Activated naive CD4-positive, alpha-beta T cell treated with anti-CD3 and anti-CD28 coated beads, Interleukin-2, amount 10 ng/mL, durations not matched to agents 7 days and 5 days (primary cell): ENCODE measurements at regions not wholly inside any gene's neighbourhood (a gene's known extent, or its start where the extent isn't known, plus 50 kb on each side); places are given as distances from the start of the nearest gene placed in this dataset.
"Not testable (repeated sequence)": the region's sequence is repeated elsewhere in the genome, so short reads cannot be mapped to it uniquely, and the experiment has no call there.

Experiments
- CTCF ChIA-PET: fragments of 350-600 bp; sonication (Branson Sonifier 250); formaldehyde crosslinking; loops from one replicate; lab custom pipeline; 2021; ENCODE audit warnings: antibody characterized with exemption; lab: Charles Lee
- DNase-seq: peaks from one replicate; pipeline ENCODE4 v3.0.0-alpha.2; 2020
- H3K27ac Mint-ChIP-seq: one replicate; pipeline ENCODE4 v1.8.0; 2021; ENCODE audit warnings: mild to moderate bottlenecking, moderate library complexity, mixed read lengths
- H3K27me3 Mint-ChIP-seq: one replicate; pipeline ENCODE4 v1.8.0; 2021; ENCODE audit warnings: mild to moderate bottlenecking, mixed read lengths
- H3K36me3 Mint-ChIP-seq: one replicate; pipeline ENCODE4 v1.8.0; 2021; ENCODE audit warnings: mixed read lengths
- H3K4me1 Mint-ChIP-seq: one replicate; pipeline ENCODE4 v1.8.0; 2021; ENCODE audit warnings: mixed read lengths
- H3K4me3 Mint-ChIP-seq: one replicate; pipeline ENCODE4 v1.8.0; 2021; ENCODE audit warnings: mild to moderate bottlenecking, moderate library complexity, mixed read lengths
- H3K9me3 Mint-ChIP-seq: one replicate; pipeline ENCODE4 v1.8.0; 2021; ENCODE audit warnings: mixed read lengths

GRCh38 chrX:69062493-69062892 lies 102.8 kb downstream of the PJA1 start:
- Mint-ChIP-seq H3K27me3 (no peaks in the 10 kb centered on the region), H3K36me3 (no peaks in the 10 kb centered on the region), H3K4me1 (no peaks in the 10 kb centered on the region), H3K27ac (no peak overlapping the region), H3K9me3 (no peaks in the 10 kb centered on the region), H3K4me3 (no peak overlapping the region)
- no peak for DNase-seq
- CTCF ChIA-PET: no interaction called here

DNA sequence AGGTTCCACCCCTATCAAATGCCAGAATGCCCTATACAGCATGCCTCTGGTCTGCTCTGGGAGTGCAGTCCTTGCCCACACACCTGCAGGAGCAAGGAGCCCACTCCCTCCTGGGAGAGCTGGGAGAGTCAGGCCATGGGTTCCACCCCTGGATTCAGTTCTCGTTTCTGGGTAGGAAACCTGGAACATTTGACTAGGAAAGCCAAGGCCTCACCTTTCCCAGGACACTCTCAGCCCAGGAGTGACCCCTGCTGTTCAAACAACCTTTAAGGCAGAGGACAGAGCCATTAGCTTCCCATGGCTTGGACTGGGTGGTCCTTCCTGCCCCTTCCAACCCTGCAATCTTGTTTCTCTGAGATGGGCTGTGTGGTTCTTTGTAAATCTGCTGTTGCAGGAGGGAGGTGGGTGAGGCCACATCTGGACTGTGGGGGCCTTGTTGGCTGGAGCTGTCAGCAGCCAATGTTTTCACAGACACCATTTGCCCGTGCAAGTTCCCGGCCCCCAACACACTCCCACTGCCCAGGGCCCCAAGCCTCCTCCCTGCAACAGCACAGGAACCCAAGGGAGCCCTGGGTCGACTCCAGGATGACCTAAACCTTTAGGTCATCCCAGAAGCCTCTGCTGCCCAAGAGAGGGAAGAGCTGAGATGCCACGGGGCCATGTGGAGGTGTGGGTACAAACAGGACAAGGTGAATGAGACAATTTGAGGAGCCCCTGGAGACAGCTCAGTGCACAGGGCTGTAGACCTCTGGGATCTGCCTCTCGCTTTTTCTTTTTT lies 104.4 kb downstream of the PJA1 start:
- H3K4me1 Mint-ChIP-seq: no peaks in the 10 kb centered on the region
- no peak overlapping the region for H3K27ac Mint-ChIP-seq
- CTCF ChIA-PET: no interaction called here
- no peak overlapping the region for H3K4me3 Mint-ChIP-seq
- no peaks in the 10 kb centered on the region for H3K27me3 Mint-ChIP-seq
- DNase-seq: no peak
- no peaks in the 10 kb centered on the region for H3K36me3 Mint-ChIP-seq
- H3K9me3 Mint-ChIP-seq: no peaks in the 10 kb centered on the region

DNA sequence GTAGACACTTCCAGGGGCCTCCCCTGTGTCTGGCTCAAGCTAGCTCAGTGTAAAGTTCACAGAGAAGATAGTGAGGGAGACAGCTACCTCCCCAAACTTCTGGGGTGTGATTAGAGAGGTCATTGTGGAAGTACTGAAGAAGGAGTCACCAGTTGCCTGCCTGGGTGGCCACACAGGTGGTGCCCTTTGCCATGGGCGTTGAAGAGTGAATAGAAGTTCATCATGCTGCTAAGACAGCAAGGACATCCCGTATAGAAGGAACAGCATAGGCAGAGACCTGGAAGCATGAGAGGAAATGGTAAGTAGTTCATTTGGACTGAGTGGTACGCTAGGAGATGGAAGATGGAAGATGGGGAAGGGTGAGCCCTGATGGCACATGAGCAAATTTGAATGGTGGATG lies 110.1 kb downstream of the PJA1 start:
- H3K4me3 Mint-ChIP-seq: no peak overlapping the region
- H3K36me3 Mint-ChIP-seq: no peaks in the 10 kb centered on the region
- H3K27ac Mint-ChIP-seq: no peak overlapping the region
- CTCF ChIA-PET: no interaction called here
- H3K4me1 Mint-ChIP-seq: no peaks in the 10 kb centered on the region
- no peaks in the 10 kb centered on the region for H3K9me3 Mint-ChIP-seq
- no peaks in the 10 kb centered on the region for H3K27me3 Mint-ChIP-seq
- DNase-seq: no peak

- H3K27ac Mint-ChIP-seq, H3K4me3 Mint-ChIP-seq, H3K36me3 Mint-ChIP-seq, CTCF ChIA-PET, H3K4me1 Mint-ChIP-seq, H3K9me3 Mint-ChIP-seq, DNase-seq, H3K27me3 Mint-ChIP-seq: not testable (repeated sequence)
Measured at GRCh38 chrX:69054497-69054896, 110.8 kb downstream of the PJA1 start.

- Mint-ChIP-seq H3K27me3 (no peaks in the 10 kb centered on the region), H3K27ac (no peak overlapping the region), H3K4me3 (no peak overlapping the region), H3K9me3 (no peaks in the 10 kb centered on the region), H3K36me3 (no peaks in the 10 kb centered on the region), H3K4me1 (no peaks in the 10 kb centered on the region)
- CTCF ChIA-PET: no interaction called here
- no peak for DNase-seq
Measured at GRCh38 chrX:69051901-69052300, 113.4 kb downstream of the PJA1 start.

DNA sequence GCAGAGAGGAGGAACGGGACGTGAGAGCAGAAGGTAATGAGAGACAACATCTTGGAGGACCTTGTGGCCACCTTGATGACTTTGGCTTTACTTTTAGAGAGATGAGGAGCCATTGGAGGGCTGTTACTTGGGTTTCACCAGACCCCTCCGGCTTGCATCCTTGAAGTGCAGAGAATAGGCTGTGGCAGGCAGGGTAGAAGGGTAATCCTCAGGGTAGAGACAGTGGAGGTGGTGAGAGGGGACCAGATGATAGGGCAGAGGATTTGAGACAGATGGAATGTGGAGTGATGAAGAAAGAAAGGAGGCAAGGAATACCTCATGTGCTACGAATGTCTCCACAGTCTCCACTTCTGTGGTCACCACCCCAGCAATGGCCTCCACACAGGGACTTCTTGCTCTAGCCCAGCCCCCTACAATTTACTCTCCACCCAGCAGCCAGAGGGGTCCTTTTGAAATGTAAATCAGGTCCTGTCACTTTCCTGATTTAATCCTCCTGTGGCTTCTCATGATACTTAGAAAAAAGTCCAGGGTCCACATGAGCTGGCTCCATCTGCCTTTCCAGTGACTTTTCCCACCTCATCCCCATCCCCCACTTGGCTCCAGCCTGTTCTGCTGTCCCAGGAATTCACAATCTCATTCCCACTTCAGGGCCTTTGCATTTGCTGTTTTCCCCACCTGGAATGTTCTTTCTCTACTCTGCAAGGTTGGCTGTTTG lies 115.0 kb downstream of the PJA1 start:
- H3K4me3 Mint-ChIP-seq: no peak overlapping the region
- no peaks in the 10 kb centered on the region for H3K4me1 Mint-ChIP-seq
- no peaks in the 10 kb centered on the region for H3K9me3 Mint-ChIP-seq
- no peaks in the 10 kb centered on the region for H3K36me3 Mint-ChIP-seq
- no peaks in the 10 kb centered on the region for H3K27me3 Mint-ChIP-seq
- H3K27ac Mint-ChIP-seq: no peak overlapping the region
- DNase-seq: no peak
- CTCF ChIA-PET: no interaction called here

DNA sequence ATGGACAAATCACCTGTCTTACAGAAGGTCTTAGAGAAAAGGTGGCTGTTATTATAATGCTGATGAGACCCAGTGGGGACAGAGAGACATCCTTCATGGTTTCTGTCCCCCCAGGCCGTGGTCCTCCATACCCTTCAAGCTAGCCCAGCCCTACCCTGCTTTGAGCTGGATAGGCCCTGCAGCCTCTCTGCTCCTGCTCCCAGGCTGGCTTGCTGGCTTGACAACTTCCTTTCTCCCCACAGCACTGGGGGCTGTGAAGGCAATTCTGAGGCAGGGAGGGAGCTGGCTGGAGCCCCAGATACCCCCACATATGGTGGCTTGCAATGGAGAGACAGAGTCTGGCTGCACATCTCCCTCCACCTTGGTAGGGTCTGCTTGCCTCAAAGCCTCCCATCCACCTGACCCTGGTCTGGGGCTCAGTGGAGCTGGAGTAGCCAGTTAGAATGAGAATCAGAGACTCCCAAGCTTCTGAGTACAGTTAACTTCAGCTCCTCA lies 118.2 kb downstream of the PJA1 start:
- no peaks in the 10 kb centered on the region for H3K4me1 Mint-ChIP-seq
- no peak overlapping the region for H3K27ac Mint-ChIP-seq
- H3K9me3 Mint-ChIP-seq: no peaks in the 10 kb centered on the region

DNA sequence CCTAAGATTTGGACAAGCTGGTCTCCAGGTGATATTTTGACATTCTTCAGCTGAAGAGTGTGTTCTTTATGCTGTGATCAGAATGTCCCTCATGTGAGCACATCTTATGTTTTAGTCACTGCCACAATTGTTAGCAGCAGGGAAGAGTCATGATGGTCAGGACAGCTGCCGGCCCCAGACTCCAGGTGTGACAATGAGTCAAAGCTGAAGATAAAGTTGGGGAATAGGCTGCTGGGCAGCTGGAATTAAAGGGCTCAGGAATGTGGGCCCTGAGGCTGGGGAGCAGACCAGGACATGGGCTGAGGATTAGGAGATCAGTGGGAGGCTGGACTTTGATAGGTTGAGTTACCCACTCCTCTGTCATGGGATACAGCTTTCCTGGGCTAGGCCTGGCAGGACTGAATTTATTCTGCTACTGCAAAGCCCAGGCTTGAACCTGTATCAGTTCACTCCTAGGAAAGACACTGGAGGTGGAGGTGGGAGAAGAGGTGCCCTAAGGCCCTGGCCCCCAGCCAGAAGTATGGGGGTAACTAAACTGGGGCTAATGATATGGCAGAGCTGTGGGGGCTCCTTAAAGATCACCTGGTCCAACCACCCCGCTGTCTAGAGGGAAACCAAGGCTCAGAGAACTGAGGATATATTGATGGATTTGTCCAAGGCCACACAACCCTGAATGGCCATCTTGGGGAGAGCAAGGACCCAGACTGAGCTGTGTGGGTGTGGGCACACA lies 119.5 kb downstream of the PJA1 start:
- H3K27ac Mint-ChIP-seq: no peak overlapping the region
- H3K4me1 Mint-ChIP-seq: no peaks in the 10 kb centered on the region
- H3K36me3 Mint-ChIP-seq: no peaks in the 10 kb centered on the region
- H3K4me3 Mint-ChIP-seq: no peak overlapping the region
- no peaks in the 10 kb centered on the region for H3K27me3 Mint-ChIP-seq
- no peaks in the 10 kb centered on the region for H3K9me3 Mint-ChIP-seq
- no peak for DNase-seq
- CTCF ChIA-PET: no interaction called here

More for the DNA sequence above, 118.2 kb downstream of the PJA1 start:
- Mint-ChIP-seq H3K36me3 (no peaks in the 10 kb centered on the region), H3K4me3 (no peak overlapping the region), H3K27me3 (no peaks in the 10 kb centered on the region)
- DNase-seq: no peak
- CTCF ChIA-PET: no interaction called here

DNA sequence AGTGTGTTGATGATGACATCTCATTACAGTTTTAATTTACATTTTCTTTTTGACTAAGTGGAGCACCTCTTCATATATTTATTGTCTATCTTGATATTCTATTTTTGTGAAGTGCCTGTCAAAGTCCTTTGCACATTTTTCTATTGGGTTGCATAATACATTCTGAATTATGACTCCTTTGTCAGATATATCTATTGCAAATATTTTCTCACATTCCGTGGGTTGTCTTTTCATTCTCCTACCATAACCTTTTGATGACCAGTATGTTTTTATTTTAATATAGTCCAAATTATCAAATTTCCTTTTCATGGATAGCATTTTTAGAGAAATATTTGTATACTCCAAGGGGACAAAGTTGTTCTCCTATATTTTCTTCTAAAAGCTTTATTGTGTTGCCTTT lies 126.4 kb downstream of the PJA1 start:
- H3K9me3 Mint-ChIP-seq: no peaks in the 10 kb centered on the region
- H3K36me3 Mint-ChIP-seq: no peaks in the 10 kb centered on the region
- no peak overlapping the region for H3K4me3 Mint-ChIP-seq
- no peak for DNase-seq
- H3K27me3 Mint-ChIP-seq: no peaks in the 10 kb centered on the region
- H3K4me1 Mint-ChIP-seq: no peaks in the 10 kb centered on the region
- no peak overlapping the region for H3K27ac Mint-ChIP-seq
- CTCF ChIA-PET: no interaction called here

- Mint-ChIP-seq H3K36me3 (no peaks in the 10 kb centered on the region), H3K4me1 (no peaks in the 10 kb centered on the region), H3K4me3 (no peak overlapping the region), H3K27ac (no peak overlapping the region), H3K9me3 (no peaks in the 10 kb centered on the region), H3K27me3 (no peaks in the 10 kb centered on the region)
- CTCF ChIA-PET: no interaction called here
- no peak for DNase-seq
Measured at GRCh38 chrX:69038188-69038587, 127.1 kb downstream of the PJA1 start.

DNA sequence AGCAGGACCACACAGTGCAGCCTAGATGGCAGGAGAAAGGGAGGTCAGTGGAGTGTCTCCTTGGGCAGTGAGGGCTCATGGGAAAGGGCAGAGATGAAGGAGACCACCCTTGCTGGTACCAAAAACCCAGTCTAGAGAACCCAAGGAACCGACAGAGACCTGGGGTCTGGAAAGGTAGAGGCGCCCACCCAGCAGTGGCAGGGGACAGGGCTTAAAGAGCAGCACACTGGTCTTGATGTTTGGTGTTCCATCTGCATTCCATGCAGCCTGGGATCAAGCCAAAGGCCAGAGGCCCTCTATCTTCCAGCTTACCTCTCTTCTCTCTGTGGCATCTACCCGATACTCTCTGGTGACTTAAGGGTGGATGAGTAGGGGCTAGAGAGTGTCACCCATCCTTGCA lies 127.5 kb downstream of the PJA1 start:
- Mint-ChIP-seq H3K4me3 (no peak overlapping the region), H3K36me3 (no peaks in the 10 kb centered on the region), H3K4me1 (no peaks in the 10 kb centered on the region), H3K27me3 (no peaks in the 10 kb centered on the region), H3K27ac (no peak overlapping the region), H3K9me3 (no peaks in the 10 kb centered on the region)
- DNase-seq: no peak
- CTCF ChIA-PET: no interaction called here

DNA sequence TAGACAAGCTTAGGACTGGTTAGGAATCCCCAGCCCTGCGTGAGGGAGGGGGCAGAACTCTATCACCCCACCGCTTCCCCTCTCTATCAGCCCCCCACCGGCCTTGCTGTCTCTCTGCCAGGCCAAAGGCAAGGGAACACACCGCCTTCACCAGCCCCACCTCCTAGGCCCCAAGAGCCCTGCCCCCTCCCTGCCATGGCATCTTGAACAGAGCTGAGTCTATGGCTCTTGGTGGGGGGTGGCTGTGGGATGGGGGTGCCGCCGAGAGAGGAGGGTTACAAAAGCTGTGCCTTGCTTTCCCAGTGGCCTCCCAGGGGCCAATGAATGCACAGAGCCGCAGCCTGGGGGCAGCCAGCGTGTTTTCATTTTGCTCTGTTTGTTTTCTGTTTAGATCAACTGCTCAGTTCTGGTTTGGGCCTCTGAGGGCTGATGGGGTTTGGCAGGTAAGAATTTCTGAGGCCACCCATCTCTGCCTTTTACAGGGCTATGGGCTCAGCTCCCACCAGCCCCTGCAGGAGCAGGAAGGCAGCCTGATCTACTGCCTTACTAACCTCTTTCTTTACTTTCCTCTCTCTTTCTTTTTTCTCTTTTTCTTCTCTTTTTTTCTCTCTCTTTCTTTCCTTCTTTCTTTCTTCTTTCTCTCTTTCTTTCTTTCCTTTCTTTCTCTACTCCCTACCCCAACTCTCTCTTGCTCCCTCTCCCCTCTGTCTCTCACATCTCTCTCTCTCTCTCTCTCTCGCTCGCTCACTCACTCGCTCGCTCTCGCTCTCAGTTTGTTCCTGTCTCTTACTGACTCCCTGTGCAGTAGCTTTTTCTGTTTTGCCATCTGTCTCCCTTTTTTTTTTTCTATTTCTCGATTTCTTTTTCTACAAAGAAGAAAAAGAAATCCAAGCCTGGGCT lies 128.3 kb downstream of the PJA1 start:
- H3K36me3 Mint-ChIP-seq: no peaks in the 10 kb centered on the region
- no peaks in the 10 kb centered on the region for H3K27me3 Mint-ChIP-seq
- CTCF ChIA-PET: no interaction called here
- H3K27ac Mint-ChIP-seq: no peak overlapping the region
- no peak for DNase-seq
- no peaks in the 10 kb centered on the region for H3K9me3 Mint-ChIP-seq
- no peaks in the 10 kb centered on the region for H3K4me1 Mint-ChIP-seq
- H3K4me3 Mint-ChIP-seq: no peak overlapping the region

GRCh38 chrX:69034451-69034850 lies 130.8 kb downstream of the PJA1 start:
- Mint-ChIP-seq H3K9me3 (no peaks in the 10 kb centered on the region), H3K36me3 (no peaks in the 10 kb centered on the region), H3K4me3 (no peak overlapping the region), H3K4me1 (no peaks in the 10 kb centered on the region), H3K27ac (no peak overlapping the region), H3K27me3 (no peaks in the 10 kb centered on the region)
- CTCF ChIA-PET: no interaction called here
- no peak for DNase-seq

- CTCF ChIA-PET: no interaction called here
- DNase-seq: no peak
- Mint-ChIP-seq H3K9me3 (no peaks in the 10 kb centered on the region), H3K36me3 (no peaks in the 10 kb centered on the region), H3K4me3 (no peak overlapping the region), H3K27me3 (no peaks in the 10 kb centered on the region), H3K27ac (no peak overlapping the region), H3K4me1 (no peaks in the 10 kb centered on the region)
Measured at GRCh38 chrX:69033936-69034335, 131.3 kb downstream of the PJA1 start.
